Epithelial cell of esophagus (primary cell): ENCODE measurements at regions not wholly inside any gene's neighbourhood (a gene's known extent, or its start where the extent isn't known, plus 50 kb on each side); places are given as distances from the start of the nearest gene placed in this dataset.

ENCODE experiments used
- DNase-seq: peaks from one replicate; pipeline ENCODE4 v3.0.0; 2010; ENCODE audit warnings: low read depth
- H3K4me3 ChIP-seq: 2 replicates; pipeline ENCODE4 v1.5.1; 2011; ENCODE audit warnings: mild to moderate bottlenecking, low read length, control low read depth
- CTCF ChIP-seq: IDR thresholded peaks from 2 replicates; pipeline ENCODE4 v1.5.1; 2011; ENCODE audit warnings: low read depth, mild to moderate bottlenecking, low read length, control low read depth, inconsistent platforms; ENCODE audit not compliant: insufficient read depth; ENCODE audit errors: missing control alignments

GRCh38 chr3:168407381-168407780 lies 311.7 kb upstream of the GOLIM4 start:
- no peak overlapping the region for H3K4me3 ChIP-seq
- DNase-seq, result no peak
- no peak for TF ChIP-seq CTCF

GRCh38 chr3:168405288-168405687 lies 309.6 kb upstream of the GOLIM4 start:
- no peak for DNase-seq
- H3K4me3 ChIP-seq, result no peak overlapping the region
- TF ChIP-seq CTCF, result no peak

- no peak for TF ChIP-seq CTCF
- no peak overlapping the region for H3K4me3 ChIP-seq
- no peak for DNase-seq
Measured at GRCh38 chr3:168398371-168399025, 302.8 kb upstream of the GOLIM4 start.

GRCh38 chr3:168396861-168397260 lies 301.1 kb upstream of the GOLIM4 start:
- no peak overlapping the region for H3K4me3 ChIP-seq
- DNase-seq, result no peak
- TF ChIP-seq CTCF, result no peak

GRCh38 chr3:168395551-168395950 lies 299.8 kb upstream of the GOLIM4 start:
- H3K4me3 ChIP-seq, result no peak overlapping the region
- no peak for TF ChIP-seq CTCF
- no peak for DNase-seq

GRCh38 chr3:168394439-168394838 lies 298.7 kb upstream of the GOLIM4 start:
- DNase-seq, result no peak
- H3K4me3 ChIP-seq, result no peak overlapping the region
- no peak for TF ChIP-seq CTCF

- DNase-seq, result no peak
- TF ChIP-seq CTCF, result no peak
Measured at GRCh38 chr3:168386301-168386700, 290.6 kb upstream of the GOLIM4 start.

More at GRCh38 chr3:168386301-168386700, 290.6 kb upstream of the GOLIM4 start:
- no peak overlapping the region for H3K4me3 ChIP-seq
